HFFc6 (cell line): ENCODE measurements at regions not wholly inside any gene's neighbourhood (a gene's known extent, or its start where the extent isn't known, plus 50 kb on each side); places are given as distances from the start of the nearest gene placed in this dataset.

Experiments
- DNase-seq: peaks from one replicate; pipeline ENCODE4 v3.0.0-alpha.2; 2018
- H3K27ac Mint-ChIP-seq: 2 replicates; pipeline ENCODE4 v1.8.0; 2020; ENCODE audit warnings: mild to moderate bottlenecking, mixed read lengths
- H3K27me3 Mint-ChIP-seq: 2 replicates; pipeline ENCODE4 v1.8.0; 2021; ENCODE audit warnings: mild to moderate bottlenecking, moderate library complexity, mixed read lengths; ENCODE audit not compliant: insufficient read depth
- H3K36me3 Mint-ChIP-seq: 2 replicates; pipeline ENCODE4 v1.8.0; 2021; ENCODE audit warnings: low read depth, mixed read lengths
- H3K4me1 Mint-ChIP-seq: 2 replicates; pipeline ENCODE4 v1.8.0; 2020; ENCODE audit warnings: low read depth, mixed read lengths
- H3K4me3 Mint-ChIP-seq: 2 replicates; pipeline ENCODE4 v1.8.0; 2020; ENCODE audit warnings: mild to moderate bottlenecking, moderate library complexity, mixed read lengths
- H3K9me3 Mint-ChIP-seq: 2 replicates; pipeline ENCODE4 v1.8.0; 2020; ENCODE audit warnings: mild to moderate bottlenecking, mixed read lengths
- TF ChIP-seq, protein P1 (sequence below): fragments of 200-600 bp; sonication (generic); IDR thresholded peaks from 2 replicates; pipeline ENCODE4 v1.5.0; 2021; ENCODE audit warnings: antibody characterized with exemption, mild to moderate bottlenecking

DNA sequence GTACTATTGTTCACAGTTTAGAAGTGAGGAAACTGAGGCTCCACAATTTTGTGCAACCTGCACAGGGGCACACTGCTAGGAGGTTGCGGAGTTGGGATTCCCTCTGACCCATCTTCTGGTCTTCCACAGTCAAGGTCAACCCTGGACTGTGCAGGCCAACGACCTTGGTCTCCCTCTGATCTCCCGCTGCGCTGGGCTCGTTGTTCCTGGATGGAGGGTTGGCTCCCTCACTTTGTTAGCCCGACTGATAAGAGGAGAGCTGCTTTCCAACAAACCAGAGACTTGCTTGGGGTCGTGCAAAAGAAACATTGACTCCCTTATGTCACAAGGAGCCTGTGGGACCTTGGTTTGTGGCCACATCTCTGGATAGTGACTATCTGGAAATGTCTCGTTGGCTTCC is 187.6 kb downstream of the MYCN start:
- Mint-ChIP-seq H3K4me3 (no peak overlapping the region), H3K27me3 (no peaks in the 10 kb centered on the region), H3K27ac (no peak overlapping the region), H3K4me1 (no peaks in the 10 kb centered on the region), H3K36me3 (no peaks in the 10 kb centered on the region), H3K9me3 (peaks cover 45% of the 10 kb centered on the region)
- TF ChIP-seq, protein P1, sequence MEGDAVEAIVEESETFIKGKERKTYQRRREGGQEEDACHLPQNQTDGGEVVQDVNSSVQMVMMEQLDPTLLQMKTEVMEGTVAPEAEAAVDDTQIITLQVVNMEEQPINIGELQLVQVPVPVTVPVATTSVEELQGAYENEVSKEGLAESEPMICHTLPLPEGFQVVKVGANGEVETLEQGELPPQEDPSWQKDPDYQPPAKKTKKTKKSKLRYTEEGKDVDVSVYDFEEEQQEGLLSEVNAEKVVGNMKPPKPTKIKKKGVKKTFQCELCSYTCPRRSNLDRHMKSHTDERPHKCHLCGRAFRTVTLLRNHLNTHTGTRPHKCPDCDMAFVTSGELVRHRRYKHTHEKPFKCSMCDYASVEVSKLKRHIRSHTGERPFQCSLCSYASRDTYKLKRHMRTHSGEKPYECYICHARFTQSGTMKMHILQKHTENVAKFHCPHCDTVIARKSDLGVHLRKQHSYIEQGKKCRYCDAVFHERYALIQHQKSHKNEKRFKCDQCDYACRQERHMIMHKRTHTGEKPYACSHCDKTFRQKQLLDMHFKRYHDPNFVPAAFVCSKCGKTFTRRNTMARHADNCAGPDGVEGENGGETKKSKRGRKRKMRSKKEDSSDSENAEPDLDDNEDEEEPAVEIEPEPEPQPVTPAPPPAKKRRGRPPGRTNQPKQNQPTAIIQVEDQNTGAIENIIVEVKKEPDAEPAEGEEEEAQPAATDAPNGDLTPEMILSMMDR = no peak
- no peak for DNase-seq

DNA sequence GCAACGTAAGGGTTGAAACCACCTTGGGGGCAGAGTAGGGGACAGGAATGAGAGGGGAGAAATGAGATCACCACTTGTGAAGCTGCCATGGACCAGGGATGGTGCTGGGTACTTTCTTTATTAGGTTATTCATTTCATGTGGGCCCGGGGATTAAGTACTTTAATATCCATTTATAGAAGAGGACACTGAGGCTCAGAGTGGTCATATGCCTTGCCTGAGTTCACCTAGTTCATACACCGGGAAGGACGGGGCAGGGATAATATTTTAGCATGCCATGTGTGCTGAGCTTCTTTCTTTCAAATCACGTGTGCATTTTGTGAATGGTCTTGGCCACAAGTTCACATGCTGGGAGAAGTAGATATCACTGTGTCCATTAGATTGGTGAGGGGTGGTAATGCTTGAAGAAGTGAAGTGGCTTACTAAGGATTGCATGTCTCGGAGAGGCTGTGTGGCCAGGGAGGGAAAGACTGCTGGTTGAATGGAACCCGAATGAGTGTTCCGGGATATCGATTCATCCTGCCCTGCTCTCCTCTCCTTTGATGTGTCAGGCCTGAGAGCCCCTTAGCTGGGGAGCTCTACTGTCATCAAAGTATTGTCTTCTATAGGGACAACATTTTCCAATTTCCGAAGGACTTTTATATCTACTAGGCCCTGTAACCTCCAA is 187.1 kb downstream of the MYCN start:
- no peak overlapping the region for H3K27ac Mint-ChIP-seq
- DNase-seq = no peak
- TF ChIP-seq, protein P1 = no peak
- H3K36me3 Mint-ChIP-seq = no peaks in the 10 kb centered on the region
- H3K4me1 Mint-ChIP-seq = no peaks in the 10 kb centered on the region
- H3K4me3 Mint-ChIP-seq = no peak overlapping the region
- H3K9me3 Mint-ChIP-seq = peaks cover 45% of the 10 kb centered on the region
- no peaks in the 10 kb centered on the region for H3K27me3 Mint-ChIP-seq

DNA sequence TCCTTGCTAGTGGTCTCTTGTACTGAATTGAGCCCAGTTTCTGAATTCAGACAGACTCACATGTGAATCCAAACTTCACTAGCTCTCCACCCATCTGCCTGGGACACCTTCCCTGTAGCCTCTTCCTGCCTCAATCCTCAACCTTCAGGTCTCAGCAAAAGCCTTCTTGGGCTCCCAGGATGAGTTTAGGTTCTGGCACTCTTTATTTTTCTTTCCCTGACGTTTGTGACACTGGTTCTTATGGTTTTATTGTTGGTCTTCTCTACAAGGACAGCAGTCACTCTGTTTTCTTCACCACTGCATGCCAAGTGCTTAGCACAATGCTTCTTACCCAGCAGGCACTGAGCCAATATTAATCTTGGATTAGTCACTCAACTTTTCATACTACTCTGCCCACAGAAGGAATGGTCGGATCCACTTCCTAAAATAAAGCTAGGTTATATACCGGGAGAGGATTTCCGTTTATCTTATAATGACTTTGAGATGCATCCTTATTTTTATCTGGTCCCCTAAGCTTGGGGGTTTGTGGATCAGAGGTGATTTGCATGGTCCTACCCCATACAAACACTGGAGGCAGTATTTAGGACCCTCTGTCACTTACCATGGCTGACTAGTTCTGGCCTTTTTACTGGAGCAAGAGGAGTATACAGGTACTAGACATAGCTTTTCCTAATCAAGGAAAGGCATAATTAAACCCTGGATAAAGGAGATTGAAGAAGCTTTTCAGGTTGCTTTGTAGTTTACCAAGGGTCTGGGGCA is 186.3 kb downstream of the MYCN start:
- no peak for DNase-seq
- TF ChIP-seq, protein P1 = no peak
- Mint-ChIP-seq H3K27ac (no peak overlapping the region), H3K27me3 (no peaks in the 10 kb centered on the region), H3K9me3 (peaks cover 50% of the 10 kb centered on the region), H3K4me3 (no peak overlapping the region), H3K36me3 (peaks cover 4% of the 10 kb centered on the region; the same call in 1 of the 2 replicates), H3K4me1 (no peaks in the 10 kb centered on the region)

DNA sequence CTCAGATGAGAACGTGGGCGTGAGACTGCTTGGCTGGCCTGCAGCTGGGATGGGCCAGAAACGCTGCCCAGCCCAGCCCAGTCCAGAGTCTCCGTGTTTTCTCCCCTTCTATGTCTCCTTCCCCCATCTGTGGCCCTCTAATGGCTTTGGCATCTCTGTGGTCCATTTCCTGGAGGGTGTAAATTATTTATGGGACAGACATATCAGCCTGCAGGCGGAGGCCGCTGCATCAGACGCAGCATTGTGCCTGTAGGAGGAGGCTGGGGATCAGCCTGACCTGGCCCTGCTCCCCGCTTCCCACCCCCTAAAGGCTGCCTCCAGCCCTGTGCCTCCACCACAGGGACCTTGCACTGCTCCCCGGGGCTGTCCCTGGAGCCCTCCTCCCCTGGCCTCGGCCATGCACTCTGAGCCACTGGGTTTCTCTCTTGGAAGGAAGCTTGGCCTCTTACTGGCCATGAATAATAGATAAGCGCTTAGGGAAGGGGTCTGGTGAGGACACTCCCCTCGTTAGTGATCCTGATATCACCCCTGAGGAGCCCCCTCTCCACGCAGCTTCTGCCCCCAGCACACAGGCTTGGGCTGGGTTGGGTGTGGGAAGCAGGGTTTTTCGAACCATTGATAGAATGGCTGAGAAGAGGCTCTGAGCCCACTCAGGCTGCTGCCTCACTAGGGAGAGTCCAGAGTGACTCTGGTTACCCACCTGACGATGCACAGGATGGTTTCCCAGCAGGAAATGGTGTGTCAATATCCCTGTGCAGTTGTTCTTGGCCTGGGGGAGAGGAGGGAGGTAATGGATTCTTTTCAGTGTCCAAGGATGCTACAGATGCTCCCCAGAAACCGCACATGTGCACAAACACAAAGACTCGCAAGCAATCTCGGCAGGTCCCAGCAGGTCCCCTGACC is 185.5 kb downstream of the MYCN start:
- H3K4me3 Mint-ChIP-seq = no peak overlapping the region
- no peak overlapping the region for H3K27ac Mint-ChIP-seq
- peaks cover 53% of the 10 kb centered on the region for H3K9me3 Mint-ChIP-seq
- no peaks in the 10 kb centered on the region for H3K4me1 Mint-ChIP-seq
- TF ChIP-seq, protein P1 = no peak
- no peaks in the 10 kb centered on the region; the same call in 1 of the 2 replicates for H3K27me3 Mint-ChIP-seq
- no peak for DNase-seq
- peaks cover 7% of the 10 kb centered on the region; the same call in 1 of the 2 replicates for H3K36me3 Mint-ChIP-seq

DNA sequence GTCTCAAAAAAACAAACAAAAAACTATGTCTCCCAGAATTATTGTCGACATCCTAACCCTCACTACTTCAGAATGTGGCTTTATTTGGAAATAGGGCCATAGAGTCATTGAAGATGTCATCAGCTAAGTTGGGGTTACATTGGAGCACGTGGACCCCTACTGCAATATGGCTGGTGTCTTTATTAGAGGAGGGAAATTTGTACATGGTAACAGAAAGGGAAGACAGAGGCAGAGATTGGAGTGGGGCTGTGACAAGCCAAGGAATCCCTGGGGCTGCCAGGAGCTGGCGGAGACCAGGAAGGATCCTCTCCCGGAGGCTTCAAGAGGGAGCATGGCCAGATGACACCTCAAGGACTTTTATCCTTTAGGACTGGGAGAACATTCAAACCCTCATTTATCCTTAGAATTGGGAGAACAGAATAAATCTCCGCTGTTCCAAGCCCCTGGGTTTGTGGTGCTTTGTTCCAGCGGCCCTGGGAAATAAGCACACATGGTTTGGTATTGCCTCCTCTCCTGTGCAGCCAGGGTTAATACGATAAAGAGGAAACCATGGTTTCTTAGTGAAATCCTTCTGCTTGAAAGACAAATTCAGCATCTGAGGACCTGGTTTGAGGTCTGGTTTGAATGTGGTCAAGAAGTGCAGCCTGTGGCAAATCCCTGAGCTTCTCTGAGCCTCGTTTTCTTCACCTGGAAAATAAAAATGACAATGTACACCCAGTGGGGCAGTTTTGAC is 184.7 kb downstream of the MYCN start:
- no peak overlapping the region for H3K4me3 Mint-ChIP-seq
- TF ChIP-seq, protein P1 = no peak
- H3K9me3 Mint-ChIP-seq = peaks cover 49% of the 10 kb centered on the region
- no peak overlapping the region for H3K27ac Mint-ChIP-seq
- no peaks in the 10 kb centered on the region for H3K4me1 Mint-ChIP-seq
- peaks cover 7% of the 10 kb centered on the region; the same call in 1 of the 2 replicates for H3K36me3 Mint-ChIP-seq
- H3K27me3 Mint-ChIP-seq = no peaks in the 10 kb centered on the region; the same call in 1 of the 2 replicates
- DNase-seq = no peak
